Mucosa of descending colon (tissue), 3 donors: ENCODE measurements at regions not wholly inside any gene's neighbourhood (a gene's known extent, or its start where the extent isn't known, plus 50 kb on each side); places are given as distances from the start of the nearest gene placed in this dataset.

Experiments used
- ATAC-seq: fragments of 200-7000 bp; cut with Tn5 transposase; one replicate; pipeline ENCODE4 v1.9.1; 2020; ENCODE audit warnings: mild to moderate bottlenecking, moderate library complexity
- DNase-seq, 3 donors: peaks; one replicate each; pipeline ENCODE4 v3.0.0-alpha.2; 2020
- H3K36me3 ChIP-seq: fragments of 200-600 bp; one replicate; pipeline ENCODE4 v1.8.0; 2021; ENCODE audit warnings: low read depth, mild to moderate bottlenecking
- H3K4me1 ChIP-seq: fragments of 200-600 bp; one replicate; pipeline ENCODE4 v1.8.0; 2021; ENCODE audit warnings: low read depth, mild to moderate bottlenecking
- H3K4me3 ChIP-seq: fragments of 200-600 bp; one replicate; pipeline ENCODE4 v1.8.0; 2021; ENCODE audit warnings: mild to moderate bottlenecking
- H3K9me3 ChIP-seq: fragments of 200-600 bp; one replicate; pipeline ENCODE4 v1.8.0; 2021; ENCODE audit warnings: mild to moderate bottlenecking
- intact Hi-C, 2 donors: fragments of 100-400 bp; cut with DNase I in 1 of 2; cut with micrococcal nuclease in 1 of 2; formaldehyde crosslinking; loops; one replicate each; pipeline versions ENCODE4 v1.11.0 to v1.11.1; 2022; cut with DNase I, micrococcal nuclease
- TF ChIP-seq, protein P1 (sequence below): fragments of 200-600 bp; IDR thresholded peaks from one replicate; pipeline ENCODE4 v1.8.0; 2022; ENCODE audit warnings: antibody characterized with exemption, mild to moderate bottlenecking
- donor health status: DM: no; HTN: no; CAD: no; lungs with moderate emphysema.
- donor health status: DM: no; HTN: no; CAD: no.
- donor health status: DM: no; HTN: yes; CAD: no.

DNA sequence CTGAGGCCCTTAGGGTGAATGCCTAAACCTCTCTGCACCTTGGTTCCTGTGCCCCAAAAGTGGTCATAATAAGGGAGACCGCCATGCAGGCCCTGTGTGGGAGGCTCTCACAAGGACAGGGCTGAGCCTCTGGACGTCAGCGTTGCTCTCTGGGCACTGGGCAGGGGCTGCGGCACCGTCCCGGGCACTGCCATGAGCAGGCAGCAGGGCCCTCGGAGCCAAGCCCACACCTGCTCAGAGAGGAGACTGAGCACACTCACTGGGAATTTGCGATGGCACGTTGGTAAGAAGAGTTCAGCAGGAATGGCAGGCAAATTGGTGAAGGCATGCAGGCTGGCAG, 123.4 kb downstream of the HMX1 start:
- intact Hi-C loops = no loop called here
- no peaks in the 10 kb centered on the region for H3K4me1 ChIP-seq
- no peaks in the 10 kb centered on the region for H3K36me3 ChIP-seq
- no peak overlapping the region for H3K4me3 ChIP-seq
- no peak for ATAC-seq
- peak in 2 of 3 donors; percentile 2 to 30 for DNase-seq
- TF ChIP-seq, protein P1, sequence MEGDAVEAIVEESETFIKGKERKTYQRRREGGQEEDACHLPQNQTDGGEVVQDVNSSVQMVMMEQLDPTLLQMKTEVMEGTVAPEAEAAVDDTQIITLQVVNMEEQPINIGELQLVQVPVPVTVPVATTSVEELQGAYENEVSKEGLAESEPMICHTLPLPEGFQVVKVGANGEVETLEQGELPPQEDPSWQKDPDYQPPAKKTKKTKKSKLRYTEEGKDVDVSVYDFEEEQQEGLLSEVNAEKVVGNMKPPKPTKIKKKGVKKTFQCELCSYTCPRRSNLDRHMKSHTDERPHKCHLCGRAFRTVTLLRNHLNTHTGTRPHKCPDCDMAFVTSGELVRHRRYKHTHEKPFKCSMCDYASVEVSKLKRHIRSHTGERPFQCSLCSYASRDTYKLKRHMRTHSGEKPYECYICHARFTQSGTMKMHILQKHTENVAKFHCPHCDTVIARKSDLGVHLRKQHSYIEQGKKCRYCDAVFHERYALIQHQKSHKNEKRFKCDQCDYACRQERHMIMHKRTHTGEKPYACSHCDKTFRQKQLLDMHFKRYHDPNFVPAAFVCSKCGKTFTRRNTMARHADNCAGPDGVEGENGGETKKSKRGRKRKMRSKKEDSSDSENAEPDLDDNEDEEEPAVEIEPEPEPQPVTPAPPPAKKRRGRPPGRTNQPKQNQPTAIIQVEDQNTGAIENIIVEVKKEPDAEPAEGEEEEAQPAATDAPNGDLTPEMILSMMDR = no peak
- H3K9me3 ChIP-seq = no peaks in the 10 kb centered on the region

GRCh38 chr4:8747467-8748235, 124.0 kb downstream of the HMX1 start:
- no peak for ATAC-seq

GRCh38 chr4:8746523-8747466, 124.8 kb downstream of the HMX1 start:
- intact Hi-C loops = no loop called here
- TF ChIP-seq, protein P1 = no peak
- H3K4me1 ChIP-seq = no peaks in the 10 kb centered on the region
- ATAC-seq (no peak), DNase-seq (peak in 2 of 3 donors; percentile 2 to 29)
- no peaks in the 10 kb centered on the region for H3K36me3 ChIP-seq
- H3K4me3 ChIP-seq = no peak overlapping the region
- H3K9me3 ChIP-seq = no peaks in the 10 kb centered on the region

More at GRCh38 chr4:8747467-8748235, 124.0 kb downstream of the HMX1 start:
- Histone ChIP-seq H3K9me3 (no peaks in the 10 kb centered on the region), H3K4me1 (no peaks in the 10 kb centered on the region), H3K36me3 (no peaks in the 10 kb centered on the region), H3K4me3 (no peak overlapping the region)
- TF ChIP-seq, protein P1 = no peak
- peak in 2 of 3 donors; percentile 5 to 31 for DNase-seq
- intact Hi-C loops = no loop called here

- DNase-seq (peak in 1 of 3 donors; percentile 1), ATAC-seq (no peak)
- Histone ChIP-seq H3K36me3 (no peaks in the 10 kb centered on the region), H3K4me1 (no peaks in the 10 kb centered on the region), H3K4me3 (no peak overlapping the region), H3K9me3 (no peaks in the 10 kb centered on the region)
- intact Hi-C loops = no loop called here
- TF ChIP-seq, protein P1 = no peak
These were observed 125.8 kb downstream of the HMX1 start for GRCh38 chr4:8745826-8746225.

DNA sequence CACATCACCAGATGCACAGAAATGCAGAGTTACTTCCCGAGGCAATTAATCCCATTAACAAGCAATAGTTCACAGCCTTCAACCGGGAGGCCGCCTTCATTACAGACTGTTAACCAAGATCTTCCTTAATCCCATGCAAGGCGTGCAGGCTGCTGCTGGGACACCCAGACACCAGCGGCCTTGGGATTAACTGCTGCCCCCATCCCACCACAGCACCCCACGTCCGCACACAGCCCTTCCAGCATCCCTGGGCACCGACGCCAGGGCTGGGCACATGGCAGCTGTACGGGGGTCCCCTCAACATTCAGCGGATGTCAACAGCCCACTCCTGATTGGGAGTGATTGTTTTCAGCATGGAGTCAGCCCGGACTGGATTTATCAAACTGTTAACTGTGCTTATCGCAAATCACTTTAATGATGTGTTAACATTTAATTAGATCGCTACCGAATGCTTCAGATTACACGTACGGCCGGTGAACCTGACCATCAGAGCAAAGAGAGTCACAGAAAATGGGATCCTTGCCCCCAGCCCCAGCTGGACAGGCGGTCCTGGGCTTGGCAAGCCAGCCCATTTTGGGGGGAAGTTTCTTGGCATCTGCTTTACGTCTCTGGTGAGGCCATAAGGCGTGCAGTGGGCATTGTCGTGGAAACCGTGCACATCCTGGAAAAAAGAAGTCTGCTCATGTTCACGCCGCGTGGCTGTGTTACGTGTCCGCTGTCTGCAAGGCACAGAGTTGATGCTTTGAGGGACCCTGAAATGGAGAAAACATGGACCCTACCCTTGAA, 126.4 kb downstream of the HMX1 start:
- Histone ChIP-seq H3K4me1 (no peaks in the 10 kb centered on the region), H3K36me3 (no peaks in the 10 kb centered on the region), H3K4me3 (no peak overlapping the region), H3K9me3 (no peaks in the 10 kb centered on the region)
- TF ChIP-seq, protein P1 = no peak
- intact Hi-C loops = no loop called here
- DNase-seq (no peak), ATAC-seq (no peak)
